Heart left ventricle (tissue), 16 donors: ENCODE measurements at regions not wholly inside any gene's neighbourhood (a gene's known extent, or its start where the extent isn't known, plus 50 kb on each side); places are given as distances from the start of the nearest gene placed in this dataset.

Experiments
- ATAC-seq, 4 donors: fragments of 200-7000 bp; cut with Tn5 transposase; one replicate each; pipeline ENCODE4 v1.9.1; 2020 to 2022; ENCODE audit warnings: moderate library complexity in 4 of 4, mild to moderate bottlenecking in 3 of 4, moderate number of reproducible peaks in 1 of 4
- DNase-seq, 5 donors: peaks; one replicate each; pipeline ENCODE4 v3.0.0-alpha.2; 2020
- H3K27ac ChIP-seq, 12 donors: fragments of 200-600 bp; sonication (generic) in 4 of 12; one replicate each; pipeline versions ENCODE4 v1.5.0 to v1.8.0; 2016 to 2022; ENCODE audit warnings: mild to moderate bottlenecking in 2 of 12
- H3K27me3 ChIP-seq, 9 donors: fragments of 200-600 bp; sonication (generic) in 2 of 9; one replicate each; pipeline versions ENCODE4 v1.5.1 to v1.8.0; 2016 to 2022; ENCODE audit warnings: mild to moderate bottlenecking in 3 of 9
- H3K36me3 ChIP-seq, 9 donors: fragments of 200-600 bp; sonication (generic) in 2 of 9; one replicate each; pipeline versions ENCODE4 v1.5.0 to v1.8.0; 2018 to 2022; ENCODE audit warnings: mild to moderate bottlenecking in 2 of 9
- H3K4me1 ChIP-seq, 12 donors: fragments of 200-600 bp; sonication (generic) in 4 of 12; one replicate each; pipeline versions ENCODE4 v1.5.0 to v1.8.0; 2016 to 2022; ENCODE audit warnings: mild to moderate bottlenecking in 3 of 12
- H3K4me3 ChIP-seq, 12 donors: fragments of 200-600 bp; sonication (generic) in 4 of 12; one replicate each; pipeline versions ENCODE4 v1.5.0 to v1.8.0; 2017 to 2022; ENCODE audit warnings: mild to moderate bottlenecking in 9 of 12, moderate library complexity in 4 of 12
- H3K9me3 ChIP-seq, 12 donors: fragments of 200-600 bp; sonication (generic) in 4 of 12; one replicate each; pipeline versions ENCODE4 v1.5.0 to v1.8.0; 2016 to 2022; ENCODE audit warnings: mild to moderate bottlenecking in 1 of 12
- POLR2A ChIP-seq, 2 donors: fragments of 450-650 bp; IDR thresholded peaks; one replicate each; pipeline ENCODE4 v1.6.1; 2017; ENCODE audit warnings: antibody characterized with exemption in 2 of 2, mild to moderate bottlenecking in 2 of 2, moderate library complexity in 2 of 2
- WGBS, 4 donors: extraction: QIAGEN DNeasy Blood & Tissue Kit in 2 of 4; methylation state at CpG; one replicate each; pipeline versions ENCODE4 v1.1.5 to v1.1.7; 2013 to 2018; 5-methylcytosine and 5-hydroxymethylcytosine counted together
- intact Hi-C, 10 donors: fragments of 100-400 bp; cut with DNase I; formaldehyde crosslinking; loops; one replicate each; pipeline versions ENCODE4 v1.11.1 to v1.14.2; 2022
- TF ChIP-seq, protein P1 (sequence below), 12 donors: fragments of 200-600 bp; sonication (generic) in 4 of 12; IDR thresholded peaks; one replicate each; pipeline versions ENCODE4 v1.5.0 to v1.8.0; 2018 to 2022; ENCODE audit warnings: antibody characterized with exemption in 12 of 12, mild to moderate bottlenecking in 5 of 12
- donor health status: ischemic (EF 13 %, LVEDD 7.1; RV severe dilation, severe dysfunction).
- donor health status: healthy with polysubstance abuse.
- donor health status: DM: no; HTN: yes; CAD: no.
- donor health status: DM: no; HTN: no; CAD: no.
- donor health status: ischemic (EF 25% LVEDD 6.9; RV normal size, moderate dysfunction).
- donor health status: ischemic (EF 25% LVEDD 5.7; RV mildly dilated, moderate dysfunction).
- donor health status: healthy.
- donor health status: DM: yes; HTN: yes; CAD: no.
- donor health status: ischemic (EF 35%, LVEDD 5.7; RV mildly dilated, moderate dysfunction).
- donor health status: nonischemic (EF 11% LVEDD 7.7; RV severe dilation, severe dysfunction).
- donor health status: DM: yes; HTN: yes; CAD: no.
- donor health status: PGD.
- donor health status: ischemic (EF 29% LVEDD 5.4; RV normal size, mild dysfunction).
- donor health status: nonischemic (EF 23%, LVEDD 6.1; RV moderate dilation, normal function).

DNA sequence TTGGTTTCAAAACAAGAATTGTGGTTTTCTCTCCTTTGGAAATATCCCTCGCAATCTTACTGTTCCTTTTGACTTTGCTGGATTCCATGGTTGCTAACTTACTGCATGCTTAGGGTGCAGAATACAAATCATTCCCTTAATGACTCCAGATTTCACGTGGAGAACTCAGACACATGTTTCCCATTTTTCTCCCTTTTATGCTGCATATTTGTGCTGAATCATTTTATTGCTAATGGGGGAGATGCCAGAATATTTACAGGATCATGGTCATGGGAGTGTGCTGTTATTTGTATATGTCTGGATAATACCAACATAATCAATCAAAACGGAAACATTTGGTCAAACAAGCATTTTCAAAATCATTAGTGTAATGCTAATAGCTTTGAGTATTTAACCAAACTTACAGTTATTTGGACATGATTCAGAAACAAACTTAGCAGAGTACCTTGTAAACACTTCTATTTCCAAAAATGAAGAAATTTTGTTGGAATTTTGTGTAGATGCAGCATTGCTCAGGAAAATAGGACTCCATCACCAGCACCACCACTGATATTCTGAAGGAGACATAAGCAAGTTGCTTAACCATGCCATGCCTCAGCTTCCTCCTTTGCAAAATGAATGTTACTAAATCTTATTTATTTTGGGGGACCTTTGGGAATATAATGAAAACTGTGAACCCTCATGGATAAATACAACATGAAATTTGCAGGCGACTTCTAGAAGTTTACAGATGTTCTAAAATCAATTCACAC, 122.5 kb upstream of the RND3 start:
- DNase-seq: no peak
- 82 to 87% (median 84%) methylated on average over 4 of the region's 4 CpGs for WGBS, 4 donors
- Histone ChIP-seq H3K36me3 (no peaks in the 10 kb centered on the region), H3K27ac (no peak overlapping the region), H3K4me1 (peaks cover 0 to 10% (median 0%) of the 10 kb centered on the region in 12 donors), H3K9me3 (no peaks in the 10 kb centered on the region), H3K27me3 (no peaks in the 10 kb centered on the region), H3K4me3 (no peak overlapping the region)
- intact Hi-C loops: loop anchor here in 8 of 10 donors (1.0 to 10.0 kb wide), 12 partner anchors 118 to 1015 kb away; partner anchors contain the start of gene RND3 (in 3 of the 8)
- TF ChIP-seq, protein P1, sequence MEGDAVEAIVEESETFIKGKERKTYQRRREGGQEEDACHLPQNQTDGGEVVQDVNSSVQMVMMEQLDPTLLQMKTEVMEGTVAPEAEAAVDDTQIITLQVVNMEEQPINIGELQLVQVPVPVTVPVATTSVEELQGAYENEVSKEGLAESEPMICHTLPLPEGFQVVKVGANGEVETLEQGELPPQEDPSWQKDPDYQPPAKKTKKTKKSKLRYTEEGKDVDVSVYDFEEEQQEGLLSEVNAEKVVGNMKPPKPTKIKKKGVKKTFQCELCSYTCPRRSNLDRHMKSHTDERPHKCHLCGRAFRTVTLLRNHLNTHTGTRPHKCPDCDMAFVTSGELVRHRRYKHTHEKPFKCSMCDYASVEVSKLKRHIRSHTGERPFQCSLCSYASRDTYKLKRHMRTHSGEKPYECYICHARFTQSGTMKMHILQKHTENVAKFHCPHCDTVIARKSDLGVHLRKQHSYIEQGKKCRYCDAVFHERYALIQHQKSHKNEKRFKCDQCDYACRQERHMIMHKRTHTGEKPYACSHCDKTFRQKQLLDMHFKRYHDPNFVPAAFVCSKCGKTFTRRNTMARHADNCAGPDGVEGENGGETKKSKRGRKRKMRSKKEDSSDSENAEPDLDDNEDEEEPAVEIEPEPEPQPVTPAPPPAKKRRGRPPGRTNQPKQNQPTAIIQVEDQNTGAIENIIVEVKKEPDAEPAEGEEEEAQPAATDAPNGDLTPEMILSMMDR (IDR thresholded peaks at IDR 0.05): no peak
- TF ChIP-seq POLR2A (IDR thresholded peaks at IDR 0.05): no peak
- no peak for ATAC-seq

DNA sequence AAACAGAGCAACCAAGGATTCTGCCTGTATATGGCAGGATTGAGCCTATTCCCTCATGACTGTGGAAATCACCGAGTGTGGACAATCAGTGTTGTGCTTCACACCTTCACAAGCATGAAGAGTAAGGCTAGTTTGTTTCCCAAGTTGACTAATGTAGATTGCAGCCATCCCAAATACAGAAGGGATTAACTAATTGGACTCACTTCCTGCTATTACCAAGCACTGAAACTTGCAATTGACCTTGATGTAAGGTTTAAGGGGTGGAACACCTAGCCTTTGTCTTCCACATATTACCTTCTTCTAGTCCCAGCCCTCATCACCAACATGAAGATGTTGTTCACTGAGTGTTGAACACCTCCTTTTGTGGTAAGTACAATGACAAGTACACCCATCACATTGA, 120.9 kb upstream of the RND3 start:
- WGBS, 4 donors: 76 to 94% (median 86%) methylated on average over 1 of the region's 1 CpG
- no peaks in the 10 kb centered on the region for H3K27me3 ChIP-seq
- TF ChIP-seq, protein P1 (IDR thresholded peaks at IDR 0.05): no peak
- TF ChIP-seq POLR2A (IDR thresholded peaks at IDR 0.05): no peak
- DNase-seq (no peak), ATAC-seq (no peak)
- no peaks in the 10 kb centered on the region for H3K36me3 ChIP-seq
- H3K27ac ChIP-seq: no peak overlapping the region
- H3K4me1 ChIP-seq: peaks cover 0 to 7% (median 0%) of the 10 kb centered on the region in 12 donors
- H3K9me3 ChIP-seq: no peaks in the 10 kb centered on the region
- intact Hi-C loops: loop anchor here in 2 of 10 donors (5.0 kb wide), 2 partner anchors 184 to 1011 kb away; no protein-coding TSS in a partner anchor
- no peak overlapping the region for H3K4me3 ChIP-seq

GRCh38 chr2:150607390-150607811, 119.9 kb upstream of the RND3 start:
- TF ChIP-seq, protein P1 (IDR thresholded peaks at IDR 0.05): no peak
- no peak for TF ChIP-seq POLR2A (IDR thresholded peaks at IDR 0.05)
- H3K27ac ChIP-seq: no peak overlapping the region
- intact Hi-C loops: loop anchor here in 2 of 10 donors (5.0 kb wide), 2 partner anchors 185 to 1010 kb away; no protein-coding TSS in a partner anchor
- H3K36me3 ChIP-seq: no peaks in the 10 kb centered on the region
- DNase-seq: no peak
- no peak overlapping the region for H3K4me3 ChIP-seq
- no peaks in the 10 kb centered on the region for H3K27me3 ChIP-seq
- H3K9me3 ChIP-seq: no peaks in the 10 kb centered on the region
- H3K4me1 ChIP-seq: no peaks in the 10 kb centered on the region
- ATAC-seq: peak in 1 of 4 donors; percentile 29

DNA sequence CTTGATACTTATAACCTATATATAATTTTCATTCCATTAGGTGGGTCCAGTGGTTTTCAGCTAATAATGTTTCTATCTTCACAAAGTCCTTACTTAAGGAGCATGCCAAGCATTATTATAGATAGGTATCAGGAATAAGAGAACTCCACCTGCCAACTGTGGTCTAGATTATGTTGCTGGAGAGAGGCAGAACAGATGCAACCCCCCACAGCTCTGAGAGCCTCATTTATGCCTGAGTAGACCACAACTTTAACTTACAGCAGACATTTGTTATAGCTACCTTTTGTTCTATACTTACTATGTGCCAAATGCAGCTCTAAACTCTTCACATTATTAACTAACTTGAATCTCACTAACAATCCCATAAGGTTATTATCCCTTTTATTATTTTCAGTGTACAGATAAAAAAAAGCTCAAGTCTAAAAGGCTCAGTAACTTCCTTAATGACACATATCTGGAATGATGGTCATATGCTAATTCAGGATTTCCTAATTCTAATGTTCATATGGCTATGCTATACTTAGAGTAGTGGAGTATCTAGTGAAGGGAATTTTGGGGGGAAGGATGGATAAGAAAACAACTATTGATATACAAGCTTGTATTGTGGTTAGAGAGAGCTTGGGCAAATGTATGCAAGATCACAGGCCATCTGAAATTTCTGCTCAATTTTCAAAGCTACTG, 119.1 kb upstream of the RND3 start:
- TF ChIP-seq, protein P1 (IDR thresholded peaks at IDR 0.05): no peak
- TF ChIP-seq POLR2A (IDR thresholded peaks at IDR 0.05): no peak
- ATAC-seq (no peak), DNase-seq (no peak)
- no peaks in the 10 kb centered on the region for H3K27me3 ChIP-seq
- intact Hi-C loops: loop anchor here in 2 of 10 donors (5.0 kb wide), 2 partner anchors 186 to 1009 kb away; no protein-coding TSS in a partner anchor
- no peaks in the 10 kb centered on the region for H3K36me3 ChIP-seq
- no peaks in the 10 kb centered on the region for H3K9me3 ChIP-seq
- no peak overlapping the region for H3K4me3 ChIP-seq
- no peak overlapping the region for H3K27ac ChIP-seq
- H3K4me1 ChIP-seq: peaks cover 0 to 2% (median 0%) of the 10 kb centered on the region in 12 donors
